ENCODE measurements at regions not wholly inside any gene's neighbourhood (a gene's known extent, or its start where the extent isn't known, plus 50 kb on each side); places are given as distances from the start of the nearest gene placed in this dataset.

DNA sequence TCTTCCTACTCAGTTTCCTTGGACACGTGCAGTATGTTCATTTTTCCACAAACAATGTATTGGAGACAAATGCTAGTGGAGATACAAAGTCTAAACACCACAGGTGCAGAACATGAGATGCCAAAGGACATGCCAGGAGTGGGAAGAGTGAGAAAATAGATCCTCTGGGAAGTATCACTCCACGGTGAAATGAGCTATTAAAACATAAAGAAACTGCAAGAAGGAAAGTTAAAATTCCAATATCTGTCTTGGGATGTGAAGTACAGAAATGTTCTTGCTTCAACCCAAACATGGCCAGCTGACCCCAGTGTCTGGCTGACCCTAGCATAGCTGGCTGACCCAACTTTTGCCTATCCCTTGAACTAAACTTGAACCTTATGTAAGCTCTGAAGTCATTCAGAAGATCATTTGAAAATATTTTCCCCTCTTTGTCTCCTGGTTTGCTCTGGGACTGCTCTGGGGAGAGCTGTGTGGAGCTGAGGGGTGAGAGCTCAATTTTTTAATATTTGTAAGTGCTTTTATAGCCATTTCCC is 59.5 kb downstream of the FZD1 start:
- DNase-seq (ENCODE audit: low spot score) = no peak

DNA sequence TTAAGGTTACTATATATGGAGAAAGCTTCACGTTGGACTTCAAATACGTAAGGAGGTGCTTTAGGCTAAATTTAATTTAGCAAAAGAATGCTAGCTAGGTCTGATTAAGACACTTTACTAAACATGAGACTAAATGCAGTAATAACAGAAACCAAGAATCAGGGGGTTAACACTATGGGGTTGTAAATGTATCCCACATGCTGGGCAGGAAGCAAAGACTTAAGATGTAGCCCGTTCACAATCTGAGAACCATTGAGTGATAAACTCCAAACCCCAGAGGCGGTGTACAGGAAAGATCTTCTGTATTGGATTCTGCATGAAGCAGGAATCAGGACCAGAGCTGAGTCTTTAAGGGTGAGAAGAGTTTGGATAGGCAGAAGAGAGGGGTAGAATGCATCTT is 60.4 kb downstream of the FZD1 start:
- no peak for DNase-seq (ENCODE audit: low spot score)

DNA sequence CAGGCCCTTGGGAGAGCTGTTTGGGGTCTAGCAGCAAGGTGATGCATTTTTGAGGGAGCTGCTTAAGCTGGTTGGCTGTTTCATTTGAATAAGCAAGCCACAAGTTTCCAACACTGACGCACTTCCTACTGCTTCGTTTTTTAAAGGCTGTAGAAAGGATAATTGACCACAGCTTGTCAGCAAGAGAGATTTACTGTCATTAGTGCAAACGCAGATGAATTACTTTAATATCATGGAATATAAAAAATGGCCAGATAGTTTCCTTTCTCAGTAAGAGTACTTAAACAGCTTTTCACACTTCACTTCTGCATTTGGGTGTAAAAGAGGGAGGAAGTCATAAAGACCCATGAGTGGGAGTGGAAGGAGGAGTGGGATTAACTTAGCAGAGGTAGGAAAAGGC is 61.5 kb downstream of the FZD1 start:
- peak; percentile 46 for DNase-seq (ENCODE audit: low spot score)

DNA sequence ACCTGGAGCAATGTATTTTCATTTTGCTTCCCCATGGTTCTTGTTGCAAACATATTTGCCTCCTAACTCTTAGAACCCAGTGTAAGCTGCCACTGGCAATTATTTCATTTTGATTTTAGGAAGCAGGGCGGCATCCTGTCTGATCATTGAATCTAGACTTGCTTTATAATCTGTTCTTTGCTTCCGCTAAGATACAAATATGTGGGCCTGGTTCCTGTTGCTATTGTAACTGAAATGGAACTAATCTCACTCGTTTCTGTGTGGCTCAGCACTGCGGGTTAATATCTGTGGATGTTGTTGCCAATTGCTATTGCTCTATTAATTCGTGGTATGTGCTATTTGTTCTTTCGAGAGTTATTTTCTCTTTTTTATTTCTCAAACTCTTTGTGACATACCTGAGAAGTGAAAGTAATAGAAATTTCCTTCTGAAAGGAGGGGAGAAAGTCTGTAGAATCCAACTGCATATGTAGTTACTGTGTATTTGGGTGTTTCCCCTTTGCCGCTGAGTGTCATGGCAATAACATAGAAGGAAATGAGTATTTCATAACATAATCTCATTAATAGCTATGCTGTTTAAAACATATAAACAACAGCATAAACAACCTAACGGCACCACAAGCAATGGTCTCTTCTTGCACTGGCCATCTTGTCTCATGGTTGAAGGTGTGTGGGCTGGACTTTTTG is 62.4 kb downstream of the FZD1 start:
- no peak for DNase-seq (ENCODE audit: low spot score)

DNA sequence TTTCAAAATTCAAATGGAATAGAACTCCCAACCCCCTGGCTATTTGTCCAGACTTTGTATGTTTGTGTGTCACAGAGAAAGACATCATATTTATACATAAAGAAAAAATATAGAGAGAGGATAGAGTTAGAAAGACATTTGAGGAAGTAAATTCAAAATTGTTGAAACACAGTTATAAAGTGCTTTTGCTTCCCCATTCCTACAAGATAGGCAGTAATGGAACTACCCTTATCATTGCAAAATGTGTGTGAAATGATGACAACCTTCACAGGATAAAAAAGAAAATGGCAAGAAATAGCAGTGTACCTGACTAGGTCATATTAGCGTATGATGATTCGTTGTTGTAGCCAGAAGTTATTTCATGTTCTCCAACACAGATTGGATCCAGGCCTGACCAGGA is 63.1 kb downstream of the FZD1 start:
- DNase-seq (ENCODE audit: low spot score) = no peak

DNA sequence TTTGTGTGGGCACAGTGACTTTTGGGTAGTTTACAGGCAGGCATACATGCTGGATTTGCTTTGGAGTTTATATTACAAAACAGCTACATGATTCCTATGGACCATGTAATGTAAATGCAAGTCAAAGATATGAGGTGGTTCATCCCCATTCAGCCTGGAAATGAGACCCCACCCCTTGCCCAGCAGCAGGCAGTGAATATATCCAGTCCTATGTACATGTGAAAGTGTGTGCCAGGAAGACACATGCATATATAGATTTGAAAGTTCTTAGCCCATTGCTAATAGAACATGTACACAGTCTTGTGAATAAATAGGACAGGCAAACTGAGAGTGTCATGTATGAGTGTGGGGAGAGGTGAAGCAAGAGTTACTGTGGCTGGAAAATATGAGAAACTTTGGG is 65.3 kb downstream of the FZD1 start:
- no peak for DNase-seq (ENCODE audit: low spot score)

DNA sequence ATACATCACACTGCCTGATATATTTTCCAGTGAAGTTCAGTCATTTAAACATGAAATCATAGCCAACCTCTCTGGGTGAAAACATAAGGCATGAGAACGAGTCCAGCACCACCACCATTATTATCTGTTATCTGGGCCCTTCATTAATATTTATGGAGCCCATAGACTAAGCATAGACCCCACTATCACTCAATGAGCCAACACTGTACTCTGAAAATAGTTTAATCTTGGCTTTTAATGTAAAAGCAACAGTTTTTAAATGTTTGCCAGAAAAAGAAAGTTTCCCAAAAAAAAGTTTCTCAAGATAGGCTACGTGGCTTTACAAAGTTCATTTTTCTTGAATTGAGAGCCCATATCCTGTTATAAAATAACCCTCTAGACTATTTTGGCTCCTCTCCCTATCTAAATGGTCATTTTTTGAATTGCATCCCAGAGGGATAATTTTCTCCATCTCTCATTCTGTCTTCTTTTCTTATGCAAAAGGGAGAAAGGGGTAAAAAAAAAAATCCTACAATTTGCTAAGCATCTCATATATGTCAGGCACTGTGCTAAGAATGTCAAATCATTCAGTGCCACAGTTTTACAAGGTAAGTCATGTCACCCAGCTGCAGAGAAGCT is 66.1 kb downstream of the FZD1 start:
- DNase-seq (ENCODE audit: low spot score) = no peak

DNA sequence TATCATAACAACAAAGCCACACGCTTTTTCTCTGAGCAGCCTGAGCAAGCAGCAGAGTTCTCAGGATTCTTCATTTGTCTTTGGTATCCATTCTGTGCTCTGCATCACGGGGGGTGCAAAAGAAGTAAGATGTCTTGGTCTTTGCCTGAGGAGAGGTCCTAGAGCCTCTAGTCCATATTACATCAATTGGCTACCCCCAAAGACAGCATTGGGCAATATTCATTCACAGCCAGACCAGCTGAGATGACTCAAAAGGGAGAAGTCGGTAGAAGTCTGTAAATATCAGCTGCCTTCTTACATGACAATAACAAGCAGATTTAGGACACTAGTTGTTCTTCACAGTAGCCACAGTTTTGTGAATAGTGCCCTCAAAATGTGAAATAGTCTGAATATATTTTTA is 66.6 kb downstream of the FZD1 start:
- DNase-seq (ENCODE audit: low spot score) = peak; percentile 21

DNA sequence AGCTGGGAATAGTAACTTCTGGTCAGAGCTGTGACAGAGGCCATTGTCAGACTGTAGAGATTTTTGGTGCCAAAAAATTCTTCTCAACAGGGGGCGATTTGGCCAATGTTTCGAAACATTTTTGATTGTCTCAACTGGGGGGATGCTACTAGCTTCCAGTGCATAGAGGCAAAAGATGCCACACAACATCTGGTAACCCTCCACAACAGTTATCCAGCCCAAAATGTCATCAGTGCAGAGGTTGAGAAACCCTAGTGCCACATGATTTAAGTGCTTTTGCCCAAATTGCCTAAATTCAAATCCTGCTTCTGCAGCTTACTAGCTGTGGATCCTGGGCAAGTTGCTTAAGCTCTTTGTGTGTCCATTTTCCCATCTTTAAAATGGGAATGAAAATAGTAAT is 71.9 kb downstream of the FZD1 start:
- DNase-seq (ENCODE audit: low spot score) = no peak

DNA sequence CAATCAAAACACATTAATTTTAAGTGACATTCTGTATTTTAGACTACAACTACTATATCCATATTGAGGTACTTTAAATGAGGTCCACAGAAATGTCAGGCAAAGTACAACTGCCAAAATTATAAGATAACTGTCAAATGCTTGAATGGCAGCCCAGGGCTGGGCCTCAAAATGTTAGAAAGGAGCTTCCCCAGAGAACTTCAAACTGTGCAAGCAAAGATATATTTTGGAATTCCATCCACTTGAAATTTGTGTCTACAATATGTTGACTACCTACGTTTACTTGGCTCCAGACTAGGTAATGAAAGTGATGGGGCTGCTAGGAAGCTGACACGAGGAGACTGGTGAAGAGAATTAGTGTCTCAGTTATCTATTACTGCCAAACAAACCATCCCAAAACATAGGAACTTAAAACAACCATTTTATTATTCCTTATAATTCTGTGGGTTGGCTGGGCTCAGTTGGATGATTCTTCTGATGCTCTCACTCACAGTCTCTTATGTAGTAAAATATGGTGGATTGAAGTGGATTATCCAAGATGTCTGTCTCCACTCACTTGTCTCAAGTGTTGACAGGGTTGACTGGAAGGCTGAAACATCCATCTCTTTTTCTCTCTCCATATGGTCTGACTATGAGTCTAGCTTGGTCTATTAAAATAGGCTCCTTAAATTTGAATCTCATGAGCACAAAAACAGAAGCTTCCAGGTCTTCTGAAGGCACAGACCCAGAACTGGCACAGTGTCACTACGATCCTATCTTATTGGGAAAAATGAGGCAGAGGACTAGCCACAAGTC is 74.2 kb downstream of the FZD1 start:
- DNase-seq (ENCODE audit: low spot score) = no peak

DNA sequence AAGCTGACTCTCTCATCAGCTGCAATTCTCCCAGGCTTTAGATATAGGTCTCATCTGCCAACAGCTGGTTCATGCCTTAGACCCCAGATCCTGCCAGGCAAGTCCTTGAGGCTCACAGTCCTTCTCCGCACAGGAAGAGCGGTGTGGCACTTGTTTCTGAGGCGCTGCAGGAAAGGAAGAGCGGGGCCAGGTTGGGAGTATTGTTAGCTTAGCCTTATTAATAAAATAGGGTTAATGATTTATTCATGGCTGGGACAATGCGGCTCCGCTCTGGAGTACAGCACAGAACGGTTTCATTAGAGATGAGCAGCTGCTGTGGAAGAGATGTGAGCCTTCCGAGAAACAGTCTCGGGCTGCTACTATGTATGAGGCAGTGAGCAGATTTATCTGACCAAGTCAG is 78.1 kb downstream of the FZD1 start:
- DNase-seq (ENCODE audit: low spot score) = no peak

DNA sequence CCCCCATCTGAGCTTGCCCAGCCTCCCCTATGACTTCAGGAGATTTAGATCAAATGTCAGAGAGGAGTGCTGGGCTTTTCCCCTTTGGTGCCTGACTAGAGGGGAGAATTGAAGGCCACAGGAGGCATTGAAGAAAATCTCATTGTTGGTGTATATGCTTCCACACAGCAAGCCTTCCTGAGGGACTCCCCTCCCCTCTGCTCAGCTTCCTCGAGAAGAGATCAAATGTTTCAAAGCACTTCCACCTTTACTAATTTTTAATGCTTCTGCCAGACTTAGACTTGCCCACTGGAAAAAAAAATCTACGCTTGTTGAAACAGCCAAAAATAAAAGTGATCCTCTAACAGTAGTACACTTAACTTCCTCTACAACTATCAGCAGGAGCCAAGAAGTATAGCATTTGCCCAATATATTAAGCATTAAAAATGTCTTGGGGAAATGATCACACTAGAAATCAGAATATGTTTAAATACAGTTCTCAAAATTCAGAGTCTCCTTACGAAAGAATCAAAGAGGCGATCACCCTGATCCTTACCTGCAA is 79.3 kb downstream of the FZD1 start:
- peak; percentile 36 for DNase-seq (ENCODE audit: low spot score)

DNA sequence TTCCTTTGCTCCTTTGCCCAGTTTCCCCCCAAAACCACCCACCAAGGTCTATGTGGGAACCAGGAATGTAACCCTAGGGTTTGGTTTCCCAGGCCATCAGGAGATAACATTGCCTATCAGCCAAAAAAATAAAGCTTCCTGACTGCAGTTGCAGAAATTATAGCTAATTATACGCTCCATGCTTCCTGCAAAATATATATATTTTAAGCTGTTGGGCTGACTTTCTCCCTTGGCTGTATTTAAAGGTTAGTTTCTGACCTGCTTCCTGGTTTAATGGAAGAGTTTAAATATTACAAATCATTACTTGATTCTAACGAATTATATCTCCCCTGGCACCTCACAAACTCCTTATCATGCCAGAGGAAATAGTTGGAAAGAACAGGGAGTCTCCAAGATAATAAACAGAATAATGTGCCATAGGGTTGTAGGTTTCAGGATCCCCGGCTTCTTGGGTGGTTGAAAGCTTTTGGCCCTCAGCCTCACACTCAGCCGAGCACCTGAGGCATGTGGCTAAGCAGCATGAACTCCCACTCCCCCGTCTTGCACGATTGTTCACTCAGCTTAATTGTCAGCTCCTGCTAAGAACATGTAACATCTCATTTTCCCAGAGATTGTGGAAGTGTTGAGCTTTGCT is 79.9 kb downstream of the FZD1 start:
- DNase-seq (ENCODE audit: low spot score) = no peak

DNA sequence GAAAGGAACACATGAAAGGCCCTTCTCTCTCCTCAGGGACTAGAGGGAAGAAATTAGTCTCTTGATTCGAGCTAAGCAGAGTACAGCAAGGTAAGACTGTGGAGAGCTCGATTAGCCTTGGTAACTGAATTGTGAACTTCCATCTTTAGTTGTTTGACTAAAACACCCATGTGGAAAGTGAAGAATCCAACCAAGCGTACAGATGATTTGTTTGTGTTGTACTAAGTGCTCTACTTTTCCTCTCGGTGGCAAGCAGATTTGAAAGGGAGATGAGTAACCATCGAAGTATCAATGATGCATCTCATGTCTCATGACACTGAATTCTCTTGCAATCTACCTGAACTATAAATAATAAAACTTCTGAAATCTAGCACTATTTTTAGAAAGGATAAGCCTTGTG is 80.7 kb downstream of the FZD1 start:
- DNase-seq (ENCODE audit: low spot score) = no peak

DNA sequence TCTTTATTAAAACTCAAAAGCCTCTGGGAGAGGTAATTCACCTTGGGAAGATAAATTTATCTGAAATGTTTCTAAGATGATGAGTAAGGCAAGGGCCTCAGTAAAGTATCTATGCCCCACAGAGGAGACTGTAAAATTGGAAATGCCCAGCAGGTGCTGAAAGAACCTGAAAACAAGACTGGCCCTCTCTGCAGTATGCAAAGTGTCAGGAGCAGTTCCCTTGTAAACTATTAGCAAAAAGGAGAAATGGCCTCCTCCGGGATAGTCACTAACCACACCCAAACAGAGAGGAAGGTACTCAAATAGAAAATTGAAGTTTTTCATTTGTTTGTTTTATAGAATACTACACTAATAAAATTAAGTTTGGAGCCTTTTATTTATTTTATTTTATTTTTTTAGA is 81.2 kb downstream of the FZD1 start:
- no peak for DNase-seq (ENCODE audit: low spot score)

DNA sequence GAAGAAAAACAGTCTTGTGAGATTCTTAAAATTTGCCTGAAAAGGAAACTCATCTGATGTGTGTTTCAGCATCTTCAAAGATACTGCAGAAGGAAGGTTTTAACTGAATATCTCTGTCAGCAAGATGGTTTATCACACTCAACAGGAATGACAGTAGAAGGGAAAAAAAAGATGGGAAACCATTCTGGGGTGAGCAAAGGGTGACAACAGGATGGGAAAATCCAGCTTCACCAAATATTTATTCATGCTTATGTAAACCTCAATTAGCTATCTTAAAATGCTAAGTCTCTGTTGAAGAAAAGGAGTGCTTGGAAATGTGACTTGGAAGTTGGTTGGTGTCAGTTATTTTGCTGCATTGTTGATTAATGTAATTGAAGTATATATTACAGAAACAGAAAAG is 82.2 kb downstream of the FZD1 start:
- no peak for DNase-seq (ENCODE audit: low spot score)

DNA sequence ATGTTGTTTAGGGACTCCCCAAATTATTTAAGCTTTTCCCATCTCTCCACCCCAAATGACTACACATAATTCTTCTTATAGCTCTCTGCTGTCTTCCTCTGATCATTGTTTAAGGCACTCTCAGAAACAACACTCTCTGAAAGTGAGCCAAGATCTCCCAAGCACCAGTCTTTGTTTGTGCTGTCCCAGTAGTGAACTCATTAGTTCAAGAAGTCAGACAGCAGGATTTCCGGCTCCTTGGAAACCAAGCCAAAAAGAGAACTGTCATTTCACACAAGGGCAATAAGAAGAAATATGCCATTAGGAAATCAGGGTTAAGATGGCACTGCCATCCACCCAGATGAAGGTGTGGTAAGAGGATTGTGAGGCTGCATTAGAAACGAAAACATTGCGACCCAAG is 83.1 kb downstream of the FZD1 start:
- peak; percentile 45 for DNase-seq (ENCODE audit: low spot score)

DNA sequence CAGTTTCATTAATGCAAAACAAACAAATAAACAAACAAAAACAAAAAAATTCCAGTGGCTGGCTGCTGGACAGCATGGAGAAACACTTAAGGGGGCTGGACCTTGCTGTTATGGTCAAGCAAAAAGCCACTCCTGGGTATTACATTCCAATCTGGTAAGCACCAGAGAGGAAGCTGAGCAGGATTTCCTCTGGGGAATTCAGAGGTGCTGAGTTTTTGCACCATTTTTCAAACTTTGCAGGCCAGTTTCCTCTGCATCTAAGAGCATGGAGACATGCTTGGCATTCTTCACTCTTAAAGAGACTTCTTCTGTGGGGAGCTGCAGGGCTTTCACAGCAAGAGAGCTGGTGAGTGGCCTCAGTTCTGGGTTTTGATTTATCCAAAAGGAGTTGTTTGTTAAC is 84.5 kb downstream of the FZD1 start:
- no peak for DNase-seq (ENCODE audit: low spot score)

DNA sequence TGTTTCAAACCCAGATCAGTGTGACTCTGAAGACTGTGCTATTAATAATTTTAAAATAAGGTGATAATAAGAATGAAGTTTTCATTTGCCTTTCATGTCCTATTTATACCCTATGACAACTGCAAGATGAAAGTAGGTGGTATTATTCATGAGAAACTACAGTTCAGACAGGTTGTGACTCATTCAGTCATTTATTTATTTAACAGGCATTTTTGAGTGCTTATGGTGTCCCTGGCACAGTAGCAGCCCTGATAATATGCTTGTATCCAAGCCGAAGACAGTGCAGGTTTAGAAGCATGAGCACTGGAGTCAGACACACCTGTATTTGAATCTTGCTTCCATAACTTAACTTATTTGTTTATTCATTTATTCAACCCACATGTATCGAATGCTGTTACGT is 87.1 kb downstream of the FZD1 start:
- no peak for DNase-seq (ENCODE audit: low spot score)

DNA sequence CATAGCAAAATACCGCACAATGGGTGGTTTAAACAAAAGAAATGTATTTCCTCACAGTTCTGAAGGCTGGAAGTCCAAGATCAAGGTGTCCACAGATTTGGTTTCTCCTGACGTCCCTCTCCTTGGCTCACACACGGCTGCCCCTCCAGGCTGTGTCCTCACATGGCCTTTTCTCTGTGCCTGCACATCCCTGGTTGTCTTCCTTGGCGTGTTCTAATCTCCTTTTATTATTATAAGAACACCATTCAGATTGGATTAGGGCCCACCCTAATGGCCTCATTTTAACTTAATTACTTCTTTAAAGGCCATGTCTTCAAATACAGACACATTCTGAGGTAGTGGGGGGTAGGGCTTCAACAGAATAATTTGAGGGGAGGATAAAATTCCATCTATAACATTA is 87.9 kb downstream of the FZD1 start:
- DNase-seq (ENCODE audit: low spot score) = no peak

DNA sequence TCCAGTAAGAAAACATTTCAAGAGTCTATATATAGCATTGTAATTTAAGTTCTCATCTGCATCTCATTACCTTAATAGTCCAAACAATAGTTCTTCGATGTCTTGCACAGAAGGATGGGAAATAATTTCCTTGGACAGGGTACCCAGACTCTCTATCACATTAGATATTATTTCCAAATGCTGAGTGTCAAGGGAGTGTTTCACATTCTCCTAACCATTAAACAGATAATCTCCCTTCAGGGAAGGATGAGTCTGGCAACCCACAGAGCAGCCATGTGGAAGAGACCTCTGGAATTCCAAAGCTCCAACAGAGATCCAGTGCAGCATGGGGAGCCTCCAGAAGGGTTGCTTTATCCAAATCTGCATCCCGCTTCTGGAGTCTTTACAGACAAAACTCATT is 89.6 kb downstream of the FZD1 start:
- DNase-seq (ENCODE audit: low spot score) = no peak

DNA sequence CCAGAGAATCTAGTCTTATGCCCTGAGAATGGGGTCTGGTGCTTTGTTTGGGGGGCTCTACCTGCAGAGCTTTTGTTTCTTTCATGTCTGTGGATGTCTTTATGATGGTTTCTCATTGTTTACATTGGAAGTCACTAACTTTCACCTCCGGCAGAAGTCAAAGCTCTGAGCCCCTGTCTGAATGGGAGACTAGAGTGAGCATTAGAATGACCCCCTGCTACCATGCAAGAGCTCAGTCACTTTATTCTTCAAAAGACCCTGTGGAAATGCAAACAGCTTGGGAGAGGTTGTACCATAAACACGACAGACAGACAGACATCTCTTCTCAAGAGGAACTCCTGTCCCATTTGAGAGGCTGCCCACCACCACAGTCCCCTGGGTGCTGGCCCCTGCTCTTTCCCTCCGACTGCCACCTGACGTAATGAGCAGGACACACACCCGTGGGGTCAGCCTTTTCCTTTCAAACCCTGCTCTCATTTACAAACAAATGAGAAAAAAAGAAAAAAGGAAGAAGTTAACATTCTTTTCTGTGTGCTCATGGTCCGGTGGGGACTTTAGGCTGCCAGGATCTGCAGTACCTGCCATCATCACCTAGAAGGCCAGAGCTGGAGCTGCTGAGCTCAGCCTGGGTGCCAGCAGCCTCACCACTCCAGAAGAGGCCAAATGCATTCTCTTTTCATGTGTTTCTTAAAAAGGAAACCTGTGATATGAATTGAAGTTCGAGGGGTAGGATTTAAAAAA is 91.6 kb downstream of the FZD1 start:
- no peak for DNase-seq (ENCODE audit: low spot score)

All from pons (tissue), 1 donor.